Erythroblast (primary cell): ENCODE measurements at regions not wholly inside any gene's neighbourhood (a gene's known extent, or its start where the extent isn't known, plus 50 kb on each side); places are given as distances from the start of the nearest gene placed in this dataset.

Experiments used
- GATA1 ChIP-seq: IDR thresholded peaks from 2 replicates; pipeline ENCODE4 v1.6.1; 2011; ENCODE audit warnings: low read depth, mild to moderate bottlenecking, control low read depth, low read length, moderate library complexity
- POLR2A ChIP-seq: IDR thresholded peaks from 2 replicates; pipeline ENCODE4 v1.6.1; 2011; ENCODE audit warnings: mild to moderate bottlenecking, low read length

DNA sequence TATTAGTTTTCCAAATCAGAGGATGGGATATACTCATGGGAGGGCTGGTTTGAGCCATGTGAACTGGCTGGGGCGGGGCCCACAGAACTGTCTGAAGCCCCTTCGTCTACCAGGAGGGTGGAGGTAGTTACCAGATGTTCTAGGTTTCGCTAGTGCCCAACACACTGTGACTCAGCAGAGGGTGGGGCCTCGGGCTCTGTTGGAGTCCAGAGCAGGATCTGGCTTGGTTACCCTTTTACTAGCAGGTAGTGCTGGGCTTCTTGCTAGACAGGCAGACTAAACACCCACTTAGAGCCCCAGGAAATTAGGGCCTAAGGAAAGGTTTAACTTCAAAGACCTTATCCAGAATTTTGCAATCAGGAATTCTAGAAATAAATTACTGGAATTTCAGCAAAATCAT lies 56.2 kb upstream of the CHRDL1 start:
- TF ChIP-seq POLR2A (no peak), GATA1 (no peak)
